ENCODE measurements at regions not wholly inside any gene's neighbourhood (a gene's known extent, or its start where the extent isn't known, plus 50 kb on each side); places are given as distances from the start of the nearest gene placed in this dataset.

- TF ChIP-seq, protein P1, sequence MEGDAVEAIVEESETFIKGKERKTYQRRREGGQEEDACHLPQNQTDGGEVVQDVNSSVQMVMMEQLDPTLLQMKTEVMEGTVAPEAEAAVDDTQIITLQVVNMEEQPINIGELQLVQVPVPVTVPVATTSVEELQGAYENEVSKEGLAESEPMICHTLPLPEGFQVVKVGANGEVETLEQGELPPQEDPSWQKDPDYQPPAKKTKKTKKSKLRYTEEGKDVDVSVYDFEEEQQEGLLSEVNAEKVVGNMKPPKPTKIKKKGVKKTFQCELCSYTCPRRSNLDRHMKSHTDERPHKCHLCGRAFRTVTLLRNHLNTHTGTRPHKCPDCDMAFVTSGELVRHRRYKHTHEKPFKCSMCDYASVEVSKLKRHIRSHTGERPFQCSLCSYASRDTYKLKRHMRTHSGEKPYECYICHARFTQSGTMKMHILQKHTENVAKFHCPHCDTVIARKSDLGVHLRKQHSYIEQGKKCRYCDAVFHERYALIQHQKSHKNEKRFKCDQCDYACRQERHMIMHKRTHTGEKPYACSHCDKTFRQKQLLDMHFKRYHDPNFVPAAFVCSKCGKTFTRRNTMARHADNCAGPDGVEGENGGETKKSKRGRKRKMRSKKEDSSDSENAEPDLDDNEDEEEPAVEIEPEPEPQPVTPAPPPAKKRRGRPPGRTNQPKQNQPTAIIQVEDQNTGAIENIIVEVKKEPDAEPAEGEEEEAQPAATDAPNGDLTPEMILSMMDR (IDR thresholded peaks at IDR 0.05), result no peak
- TF ChIP-seq POLR2AphosphoS5 (IDR thresholded peaks at IDR 0.05) (no peak), EP300 (IDR thresholded peaks at IDR 0.05) (no peak)
These were observed 319.6 kb upstream of the RTL1 start for GRCh38 chr14:101223127-101223526.
